IMR-90 (cell line): ENCODE measurements at regions not wholly inside any gene's neighbourhood (a gene's known extent, or its start where the extent isn't known, plus 50 kb on each side); places are given as distances from the start of the nearest gene placed in this dataset.

Experiments
- ATAC-seq: fragments of 200-7000 bp; cut with Tn5 transposase; 2 replicates; pipeline ENCODE4 v1.9.1; 2020; ENCODE audit warnings: low read depth, mild to moderate bottlenecking, moderate library complexity
- BruUV-seq: library from RNA; stranded (reverse); fragments of 400-500 nt; replicated peaks from 2 replicates; lab custom pipeline; 2021; lab: Mats Ljungman, UMichigan
- CTCF ChIA-PET: fragments of 300-600 bp; formaldehyde crosslinking; extraction: SDS; loops from one replicate; lab custom pipeline; 2021; ENCODE audit warnings: antibody characterized with exemption; lab: Yijun Ruan, JAX
- POLR2A ChIA-PET: fragments of 300-600 bp; sonication (Branson Sonifier 250); formaldehyde crosslinking; loops from one replicate; lab custom pipeline; 2022; ENCODE audit warnings: antibody characterized with exemption; ENCODE audit not compliant: unreplicated experiment; lab: Charles Lee
- DNase-seq: peaks from one replicate; pipeline ENCODE4 v3.0.0; 2013
- H2AFZ ChIP-seq: replicated peaks from 2 replicates; pipeline ENCODE3; 2013; ENCODE audit warnings: low read length, mild to moderate bottlenecking; ENCODE audit not compliant: poor library complexity
- H2AK5ac ChIP-seq: 2 replicates; pipeline ENCODE4 v1.6.1; 2013; ENCODE audit warnings: low read depth, low read length, inconsistent platforms
- H2AK9ac ChIP-seq: replicated peaks from 2 replicates; pipeline ENCODE3; 2013; ENCODE audit warnings: mild to moderate bottlenecking, low read depth, low read length, moderate library complexity; ENCODE audit not compliant: poor library complexity
- H2BK120ac ChIP-seq: 2 replicates; pipeline ENCODE4 v1.6.1; 2013; ENCODE audit warnings: low read depth, low read length, inconsistent platforms
- H2BK15ac ChIP-seq: 3 replicates; pipeline ENCODE4 v1.6.1; 2013; ENCODE audit warnings: low read depth, low read length, inconsistent platforms
- H2BK20ac ChIP-seq: 2 replicates; pipeline ENCODE4 v1.6.1; 2013; ENCODE audit warnings: low read depth, mild to moderate bottlenecking, inconsistent platforms, low read length, moderate library complexity
- H2BK5ac ChIP-seq: 2 replicates; pipeline ENCODE4 v1.6.1; 2013; ENCODE audit warnings: mild to moderate bottlenecking, low read depth, low read length, inconsistent platforms; ENCODE audit not compliant: poor library complexity, severe bottlenecking
- H3K14ac ChIP-seq: replicated peaks from 2 replicates; pipeline ENCODE4 v1.6.1; 2013; ENCODE audit warnings: low read depth, low read length, inconsistent platforms
- H3K18ac ChIP-seq: 2 replicates; pipeline ENCODE4 v1.6.1; 2013; ENCODE audit warnings: low read depth, low read length, control low read depth
- H3K23ac ChIP-seq: 2 replicates; pipeline ENCODE4 v1.6.1; 2013; ENCODE audit warnings: low read depth, low read length, inconsistent platforms
- H3K27ac ChIP-seq: 2 replicates; pipeline ENCODE4 v1.5.1; 2013; ENCODE audit warnings: mild to moderate bottlenecking, control low read depth, low read length; ENCODE audit not compliant: insufficient read depth
- H3K27me3 ChIP-seq: 2 replicates; pipeline ENCODE4 v1.6.1; 2013; ENCODE audit warnings: low read length; ENCODE audit not compliant: control insufficient read depth, insufficient read depth
- H3K36me3 ChIP-seq: 2 replicates; pipeline ENCODE4 v1.6.1; 2013; ENCODE audit warnings: low read length, mixed read lengths; ENCODE audit not compliant: control insufficient read depth, insufficient read depth
- H3K4ac ChIP-seq: 2 replicates; pipeline ENCODE4 v1.6.1; 2013; ENCODE audit warnings: low read depth, low read length, inconsistent platforms
- H3K4me1 ChIP-seq: 2 replicates; pipeline ENCODE4 v1.6.1; 2013; ENCODE audit warnings: low read length, mixed read lengths; ENCODE audit not compliant: control insufficient read depth, insufficient read depth
- H3K4me2 ChIP-seq: 2 replicates; pipeline ENCODE4 v1.6.1; 2013; ENCODE audit warnings: low read depth, mild to moderate bottlenecking, control low read depth, low read length, moderate library complexity
- H3K4me3 ChIP-seq: 2 replicates; pipeline ENCODE4 v1.5.1; 2013; ENCODE audit warnings: low read depth, mild to moderate bottlenecking, control low read depth, low read length, moderate library complexity; ENCODE audit not compliant: insufficient read depth
- H3K56ac ChIP-seq: 2 replicates; pipeline ENCODE4 v1.6.1; 2013; ENCODE audit warnings: low read length, inconsistent platforms; ENCODE audit not compliant: insufficient read depth; ENCODE audit errors: extremely low read depth
- H3K79me1 ChIP-seq, 2 experiments: 2 replicates each; pipeline ENCODE4 v1.6.1; 2013; ENCODE audit warnings: low read length in 2 of 2, inconsistent platforms in 1 of 2, low read depth in 1 of 2
- H3K9ac ChIP-seq: 2 replicates; pipeline ENCODE4 v1.6.1; 2013; ENCODE audit warnings: low read depth, low read length, control low read depth
- H3K9me1 ChIP-seq: 2 replicates; pipeline ENCODE4 v1.6.1; 2013; ENCODE audit warnings: low read length, inconsistent platforms; ENCODE audit not compliant: insufficient read depth
- H3K9me3 ChIP-seq: 2 replicates; pipeline ENCODE4 v1.6.1; 2013; ENCODE audit warnings: low read length; ENCODE audit not compliant: control insufficient read depth, insufficient read depth
- H4K20me1 ChIP-seq: 2 replicates; pipeline ENCODE4 v1.6.1; 2013; ENCODE audit warnings: low read length, inconsistent platforms; ENCODE audit not compliant: insufficient read depth
- H4K5ac ChIP-seq: 2 replicates; pipeline ENCODE4 v1.6.1; 2013; ENCODE audit warnings: mild to moderate bottlenecking, low read depth, low read length, control low read depth
- H4K8ac ChIP-seq, 2 experiments: 2 replicates each; pipeline ENCODE4 v1.6.1; 2013; ENCODE audit warnings: low read depth in 2 of 2, low read length in 2 of 2, control low read depth in 1 of 2, inconsistent platforms in 1 of 2
- H4K91ac ChIP-seq: 2 replicates; pipeline ENCODE4 v1.6.1; 2013; ENCODE audit warnings: low read depth, low read length, inconsistent platforms; ENCODE audit not compliant: insufficient read depth
- BHLHE40 ChIP-seq: fragments of 150-350 bp; IDR thresholded peaks from 2 replicates; pipeline ENCODE4 v1.6.1; 2016; ENCODE audit warnings: mild to moderate bottlenecking, low read depth, low read length
- CEBPB ChIP-seq: IDR thresholded peaks from 2 replicates; pipeline ENCODE4 v1.6.1; 2012; ENCODE audit warnings: low read depth, low read length, improper control_type of control experiment
- FOS ChIP-seq: fragments of 150-350 bp; IDR thresholded peaks from 2 replicates; pipeline ENCODE4 v1.6.1; 2016; ENCODE audit warnings: low read depth, low read length
- MXI1 ChIP-seq: IDR thresholded peaks from 2 replicates; pipeline ENCODE4 v1.6.1; 2012; ENCODE audit warnings: low read depth, mild to moderate bottlenecking, low read length, moderate library complexity, borderline replicate concordance
- NFE2L2 ChIP-seq: fragments of 150-350 bp; IDR thresholded peaks from 2 replicates; pipeline ENCODE4 v1.6.1; 2016; ENCODE audit warnings: low read depth, mild to moderate bottlenecking, low read length
- POLR2A ChIP-seq: IDR thresholded peaks from 2 replicates; pipeline ENCODE4 v1.6.1; 2012; ENCODE audit warnings: mild to moderate bottlenecking, low read depth, low read length
- RAD21 ChIP-seq: IDR thresholded peaks from 2 replicates; pipeline ENCODE4 v1.6.1; 2012; ENCODE audit warnings: low read length, improper control_type of control experiment
- RCOR1 ChIP-seq: IDR thresholded peaks from 2 replicates; pipeline ENCODE4 v1.6.1; 2012; ENCODE audit warnings: mild to moderate bottlenecking, low read length, improper control_type of control experiment; ENCODE audit not compliant: insufficient replicate concordance
- RFX5 ChIP-seq: IDR thresholded peaks from 2 replicates; pipeline ENCODE4 v1.8.0; 2012; ENCODE audit warnings: low read depth, mild to moderate bottlenecking, low read length, moderate library complexity
- SMC3 ChIP-seq: fragments of 150-350 bp; IDR thresholded peaks from 2 replicates; pipeline ENCODE4 v1.6.1; 2016; ENCODE audit warnings: low read depth, mild to moderate bottlenecking, antibody characterized with exemption, low read length, moderate library complexity
- USF2 ChIP-seq: fragments of 150-350 bp; IDR thresholded peaks from 2 replicates; pipeline ENCODE4 v1.6.1; 2017; ENCODE audit warnings: mild to moderate bottlenecking, antibody characterized with exemption, low read length, low read depth
- dilution Hi-C: fragments of 300-500 bp; cut with HindIII; formaldehyde crosslinking; loops from one replicate; pipeline ENCODE4 v1.14.3; 2018; ENCODE audit warnings: low sequenced_read_pairs; ENCODE audit not compliant: unreplicated experiment
- in situ Hi-C: fragments of 300-500 bp; cut with MboI; formaldehyde crosslinking; loops from 3 replicates; pipeline ENCODE4 v1.14.3; 2019; ENCODE audit warnings: low sequenced_read_pairs, inconsistent platforms, mixed read lengths
- intact Hi-C: fragments of 100-400 bp; cut with micrococcal nuclease; formaldehyde crosslinking; loops from 2 replicates; pipeline ENCODE4 v1.10.0; 2022
- TF ChIP-seq, protein P1 (sequence below): conservative IDR thresholded peaks from 2 replicates; pipeline ENCODE4 v1.5.1; 2012; ENCODE audit warnings: mild to moderate bottlenecking, low read depth, low read length, improper control_type of control experiment

GRCh38 chr2:35408320-35408719, 947.3 kb upstream of the CRIM1 start:
- no peaks in the 10 kb centered on the region for H3K27me3 ChIP-seq
- CTCF ChIA-PET = no interaction called here
- ATAC-seq (no peak), DNase-seq (no peak)
- no peak overlapping the region for H3K27ac ChIP-seq
- no peak overlapping the region for H3K23ac ChIP-seq
- H3K4ac ChIP-seq = no peak overlapping the region
- H2BK15ac ChIP-seq = no peak overlapping the region
- no peak overlapping the region for H2AFZ ChIP-seq
- no peak overlapping the region for H4K5ac ChIP-seq
- in situ Hi-C loops = loop anchor here (10.0 kb wide), 1 partner anchor 1734 kb away; no protein-coding TSS in a partner anchor
- POLR2A ChIA-PET = no interaction called here
- no peak overlapping the region for H4K91ac ChIP-seq
- no peaks in the 10 kb centered on the region for H3K9me1 ChIP-seq
- H2AK9ac ChIP-seq = no peak overlapping the region
- no peak overlapping the region for H3K56ac ChIP-seq
- no peaks in the 10 kb centered on the region for H4K20me1 ChIP-seq
- no peak for TF ChIP-seq RCOR1
- TF ChIP-seq RFX5 = no peak
- no peak for TF ChIP-seq BHLHE40
- TF ChIP-seq, protein P1, sequence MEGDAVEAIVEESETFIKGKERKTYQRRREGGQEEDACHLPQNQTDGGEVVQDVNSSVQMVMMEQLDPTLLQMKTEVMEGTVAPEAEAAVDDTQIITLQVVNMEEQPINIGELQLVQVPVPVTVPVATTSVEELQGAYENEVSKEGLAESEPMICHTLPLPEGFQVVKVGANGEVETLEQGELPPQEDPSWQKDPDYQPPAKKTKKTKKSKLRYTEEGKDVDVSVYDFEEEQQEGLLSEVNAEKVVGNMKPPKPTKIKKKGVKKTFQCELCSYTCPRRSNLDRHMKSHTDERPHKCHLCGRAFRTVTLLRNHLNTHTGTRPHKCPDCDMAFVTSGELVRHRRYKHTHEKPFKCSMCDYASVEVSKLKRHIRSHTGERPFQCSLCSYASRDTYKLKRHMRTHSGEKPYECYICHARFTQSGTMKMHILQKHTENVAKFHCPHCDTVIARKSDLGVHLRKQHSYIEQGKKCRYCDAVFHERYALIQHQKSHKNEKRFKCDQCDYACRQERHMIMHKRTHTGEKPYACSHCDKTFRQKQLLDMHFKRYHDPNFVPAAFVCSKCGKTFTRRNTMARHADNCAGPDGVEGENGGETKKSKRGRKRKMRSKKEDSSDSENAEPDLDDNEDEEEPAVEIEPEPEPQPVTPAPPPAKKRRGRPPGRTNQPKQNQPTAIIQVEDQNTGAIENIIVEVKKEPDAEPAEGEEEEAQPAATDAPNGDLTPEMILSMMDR = no peak
- TF ChIP-seq SMC3 = no peak
- no peak for TF ChIP-seq RAD21
- no peak for TF ChIP-seq NFE2L2
- no peak for TF ChIP-seq MXI1
- no peak for TF ChIP-seq CEBPB
- TF ChIP-seq USF2 = no peak
- no peak for TF ChIP-seq FOS
- no peak for TF ChIP-seq POLR2A
- H3K9me3 ChIP-seq = no peaks in the 10 kb centered on the region
- no peak overlapping the region for H3K18ac ChIP-seq
- H2BK120ac ChIP-seq = no peak overlapping the region
- dilution Hi-C loops = no loop called here
- H3K79me1 ChIP-seq = no peaks in the 10 kb centered on the region
- BruUV-seq = no TSS peak
- H3K36me3 ChIP-seq = no peaks in the 10 kb centered on the region
- no peak overlapping the region for H2BK5ac ChIP-seq
- no peak overlapping the region for H3K14ac ChIP-seq
- no peak overlapping the region for H3K4me3 ChIP-seq
- no peak overlapping the region for H4K8ac ChIP-seq
- H2AK5ac ChIP-seq = no peak overlapping the region
- H3K4me2 ChIP-seq = no peak overlapping the region
- no peak overlapping the region for H2BK20ac ChIP-seq
- H3K9ac ChIP-seq = no peak overlapping the region
- intact Hi-C loops = no loop called here
- H3K4me1 ChIP-seq = no peaks in the 10 kb centered on the region
